SKM-1 treated with dmso at 0.1 percent for 144 hours (cell line): ENCODE measurements at regions not wholly inside any gene's neighbourhood (a gene's known extent, or its start where the extent isn't known, plus 50 kb on each side); places are given as distances from the start of the nearest gene placed in this dataset.

Experiments
- DNase-seq: peaks from one replicate; lab custom pipeline; 2025; ENCODE audit not compliant: unreplicated experiment; lab: John Stamatoyannopoulos, UW

DNA sequence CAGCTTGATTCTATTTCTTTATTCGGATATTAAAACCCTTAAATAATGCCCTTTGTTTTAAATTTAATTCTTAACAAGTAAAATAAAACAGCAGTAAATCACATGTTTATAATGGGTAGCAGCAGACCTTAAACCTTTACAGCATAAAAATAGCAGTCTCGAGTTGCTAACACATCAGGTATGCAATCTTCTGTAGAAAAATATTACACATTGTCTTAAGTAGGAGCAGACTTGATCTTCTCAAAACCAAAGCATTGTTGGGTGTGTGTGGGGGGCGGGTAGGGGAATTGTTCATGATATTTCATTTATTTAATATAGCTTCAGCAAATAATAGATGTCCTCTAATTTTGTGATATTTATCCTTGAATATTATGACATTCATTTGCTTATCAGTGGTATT lies 331.4 kb downstream of the PCDH7 start:
- no peak for DNase-seq

DNA sequence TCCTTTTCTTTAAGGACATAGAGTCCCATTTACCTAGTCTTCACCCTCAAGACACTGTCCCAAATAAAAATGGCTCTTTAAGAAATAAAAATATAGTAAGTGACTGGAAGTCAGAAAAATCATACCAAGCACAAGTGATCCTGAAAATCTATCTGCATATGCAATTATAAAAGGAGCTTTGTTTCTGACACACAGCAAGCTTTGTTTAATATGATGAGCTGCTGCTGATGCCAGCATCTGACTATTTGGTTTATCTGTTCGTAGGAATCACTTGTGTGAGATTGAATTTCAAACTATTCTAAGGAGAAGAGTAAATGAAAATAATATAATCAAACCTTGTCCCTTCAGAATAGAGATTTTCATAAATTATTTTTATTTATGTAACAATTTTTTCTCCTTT lies 332.4 kb downstream of the PCDH7 start:
- no peak for DNase-seq

- DNase-seq, result no peak
Measured at GRCh38 chr4:31053451-31053850, 333.3 kb downstream of the PCDH7 start.

GRCh38 chr4:31054295-31054694 lies 334.1 kb downstream of the PCDH7 start:
- DNase-seq, result no peak

DNA sequence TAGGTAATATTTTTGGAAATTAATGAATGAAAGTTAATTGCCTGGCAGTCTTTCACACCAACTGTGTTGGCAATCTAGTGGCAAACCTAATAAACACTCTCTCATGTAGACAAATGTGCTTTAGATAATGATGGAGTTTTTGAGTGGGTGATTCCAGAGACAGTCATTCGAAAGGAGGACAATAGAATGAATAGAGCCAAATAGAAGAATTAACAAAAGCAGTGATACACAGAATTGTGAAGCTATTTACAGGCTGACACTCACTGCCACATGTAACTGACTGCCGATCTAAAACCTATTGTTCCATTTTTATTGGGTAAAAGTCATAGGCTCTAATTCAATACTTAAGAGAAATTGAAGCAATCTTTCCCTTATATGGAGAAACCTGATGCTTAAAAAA lies 338.5 kb downstream of the PCDH7 start:
- no peak for DNase-seq

GRCh38 chr4:31059753-31060522 lies 339.8 kb downstream of the PCDH7 start:
- DNase-seq, result no peak

- DNase-seq, result no peak
Measured at GRCh38 chr4:31065086-31065485, 344.9 kb downstream of the PCDH7 start.

DNA sequence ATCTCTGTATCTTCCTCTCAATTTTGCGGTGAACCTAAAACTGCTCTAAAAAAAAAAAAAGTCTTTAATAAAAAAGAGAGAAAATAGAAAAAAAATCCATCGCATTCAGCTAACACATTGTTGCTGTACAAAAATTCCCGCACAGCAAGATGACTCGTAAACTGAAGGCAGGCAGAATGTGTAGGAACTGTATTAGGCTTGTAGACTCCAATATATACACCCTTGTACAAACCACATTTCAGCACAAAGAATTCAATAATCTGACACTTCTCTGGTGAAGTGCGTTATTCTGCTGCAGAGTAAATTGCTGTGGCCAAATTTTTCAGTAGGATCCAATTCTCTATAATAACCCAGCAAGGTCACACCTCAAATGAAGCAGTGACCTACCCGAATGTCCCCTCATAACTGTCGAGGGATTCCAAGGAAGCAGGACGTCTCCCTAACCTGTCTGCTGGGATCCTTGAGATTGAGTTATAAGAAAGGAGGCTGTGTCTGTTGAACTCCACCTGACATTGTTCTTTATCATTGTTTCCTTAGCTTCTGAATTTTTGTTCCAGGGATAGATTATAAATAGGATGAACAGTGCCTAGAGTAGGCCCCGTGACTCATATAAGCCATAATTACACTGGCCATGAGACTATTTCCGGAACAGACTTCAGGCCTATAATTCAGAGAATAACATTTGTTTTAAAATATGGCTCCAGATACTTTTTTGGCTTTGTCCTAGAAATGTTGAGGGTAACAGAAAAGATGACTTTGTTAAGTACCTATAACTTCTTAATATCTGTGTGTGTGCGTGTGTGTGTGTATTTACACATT lies 348.3 kb downstream of the PCDH7 start:
- no peak for DNase-seq

DNA sequence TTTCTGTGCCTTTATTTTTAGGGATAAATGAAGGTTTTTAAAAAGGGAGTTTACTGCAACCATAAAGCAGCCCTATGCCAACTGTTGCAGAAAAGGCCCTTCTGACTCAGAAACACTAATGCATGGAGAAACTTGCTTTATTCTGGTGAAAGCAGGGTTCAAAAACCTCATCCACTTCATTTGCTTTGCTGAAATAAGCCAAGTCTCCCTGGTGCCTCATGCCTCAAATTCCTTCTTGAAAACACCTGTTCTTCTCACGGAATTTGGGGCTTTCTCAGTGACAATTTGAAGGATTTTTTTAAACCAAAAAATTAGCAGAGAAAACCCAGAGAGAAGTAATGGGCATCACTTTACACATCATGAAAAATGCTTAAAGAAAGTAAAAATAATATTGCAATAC lies 349.0 kb downstream of the PCDH7 start:
- no peak for DNase-seq

DNA sequence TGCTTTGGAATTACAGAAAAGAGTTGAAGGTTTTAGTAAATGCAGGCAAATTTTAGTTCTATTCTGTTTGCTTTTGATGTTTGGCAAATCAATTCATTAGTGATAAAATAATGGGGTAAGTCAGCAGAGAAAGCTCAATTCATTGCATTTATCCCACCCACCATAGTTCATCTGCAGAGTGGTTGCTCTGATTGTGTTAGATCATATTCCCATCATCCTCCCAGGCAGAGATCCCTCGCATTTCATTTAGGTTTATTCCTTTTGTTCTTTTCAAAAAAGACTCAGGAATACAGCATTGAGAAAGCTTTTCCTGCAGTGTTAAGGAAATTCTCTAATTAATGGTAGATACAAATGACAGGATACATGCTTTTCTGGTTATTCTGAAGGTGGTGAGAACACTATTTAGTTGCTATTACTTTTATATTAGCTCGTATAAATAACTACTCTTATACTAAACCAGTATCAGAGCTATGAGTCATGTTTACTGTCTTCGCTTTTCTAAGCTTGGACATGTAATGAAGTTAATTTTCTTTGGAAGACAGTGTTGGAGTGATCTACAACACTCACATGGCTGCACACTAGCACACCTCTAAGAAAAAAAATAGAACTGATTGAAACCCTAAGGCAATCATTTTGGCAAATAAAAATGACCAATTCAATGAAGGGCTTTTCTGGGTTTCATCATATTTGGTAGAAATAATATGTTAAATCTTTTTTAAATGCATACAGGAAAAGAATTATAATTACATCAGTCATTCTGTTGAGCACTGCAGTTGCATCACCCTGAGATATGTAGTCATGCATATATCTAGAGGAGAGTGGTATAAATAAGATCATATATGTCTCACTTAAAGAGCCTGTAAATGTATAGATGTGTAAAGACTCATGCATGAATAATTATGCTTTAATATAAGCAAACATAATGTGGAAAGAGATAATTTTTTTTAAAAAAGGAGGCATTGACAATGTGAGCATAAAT lies 351.6 kb downstream of the PCDH7 start:
- no peak for DNase-seq

GRCh38 chr4:31075969-31076368 lies 355.8 kb downstream of the PCDH7 start:
- no peak for DNase-seq

- no peak for DNase-seq
Measured at GRCh38 chr4:31078661-31079060, 358.5 kb downstream of the PCDH7 start.

- no peak for DNase-seq
Measured at GRCh38 chr4:31080887-31081286, 360.7 kb downstream of the PCDH7 start.

DNA sequence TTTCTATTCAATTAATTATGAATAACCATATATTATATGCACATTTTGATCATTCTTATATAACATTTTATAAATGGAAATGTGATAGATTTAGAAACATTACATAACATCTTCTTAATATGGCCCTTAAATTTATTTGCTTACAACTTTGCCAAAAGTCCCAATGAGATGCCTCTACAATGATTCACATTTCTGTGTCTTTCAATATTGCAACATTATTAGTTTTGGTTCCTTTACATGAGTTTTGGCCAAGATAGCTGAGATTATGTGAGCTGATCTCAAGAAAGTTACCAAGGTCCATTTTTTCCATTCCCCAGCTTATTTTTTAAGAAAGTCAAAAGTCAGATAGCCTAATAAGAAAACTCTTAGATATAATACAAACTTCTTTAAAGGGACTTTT lies 361.2 kb downstream of the PCDH7 start:
- DNase-seq, result no peak

DNA sequence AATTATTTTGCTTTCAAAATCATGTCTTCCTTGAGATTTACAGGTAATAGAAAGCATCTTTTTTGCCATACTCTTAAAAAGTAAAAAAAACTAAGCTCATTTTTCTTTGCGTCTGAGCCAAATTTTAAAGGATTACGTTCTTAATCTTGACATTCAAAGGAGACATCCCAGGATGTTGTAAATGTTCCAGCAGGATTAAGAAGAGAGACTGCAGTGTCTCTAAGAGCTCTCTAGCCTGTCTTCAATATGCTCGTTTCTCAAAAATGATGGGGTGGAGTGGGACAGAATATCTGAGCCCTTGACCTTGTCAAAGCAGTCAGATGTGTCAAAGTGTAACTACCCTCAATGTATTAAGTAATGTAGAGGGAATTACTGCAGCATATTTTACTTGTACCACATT lies 363.3 kb downstream of the PCDH7 start:
- no peak for DNase-seq

GRCh38 chr4:31084806-31085416 lies 364.7 kb downstream of the PCDH7 start:
- DNase-seq, result no peak

DNA sequence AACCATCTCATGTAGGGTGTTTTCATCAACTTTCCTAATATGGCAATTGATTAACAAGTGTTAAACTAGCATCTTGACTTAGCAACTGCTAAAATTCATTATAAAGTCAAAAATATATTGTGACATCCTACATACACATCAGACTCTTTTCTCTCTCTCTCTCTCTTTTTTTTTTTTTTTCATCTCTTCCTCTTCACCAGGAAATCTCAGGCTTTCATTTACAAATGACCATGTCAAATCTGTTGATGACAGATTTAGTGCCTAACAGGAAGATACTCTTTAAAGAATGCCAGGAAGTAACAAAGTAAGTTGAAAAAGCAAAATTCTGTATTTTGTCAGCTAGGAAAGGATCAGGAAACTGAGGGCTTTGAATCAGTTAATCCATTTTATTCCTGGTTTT lies 365.5 kb downstream of the PCDH7 start:
- DNase-seq, result no peak

DNA sequence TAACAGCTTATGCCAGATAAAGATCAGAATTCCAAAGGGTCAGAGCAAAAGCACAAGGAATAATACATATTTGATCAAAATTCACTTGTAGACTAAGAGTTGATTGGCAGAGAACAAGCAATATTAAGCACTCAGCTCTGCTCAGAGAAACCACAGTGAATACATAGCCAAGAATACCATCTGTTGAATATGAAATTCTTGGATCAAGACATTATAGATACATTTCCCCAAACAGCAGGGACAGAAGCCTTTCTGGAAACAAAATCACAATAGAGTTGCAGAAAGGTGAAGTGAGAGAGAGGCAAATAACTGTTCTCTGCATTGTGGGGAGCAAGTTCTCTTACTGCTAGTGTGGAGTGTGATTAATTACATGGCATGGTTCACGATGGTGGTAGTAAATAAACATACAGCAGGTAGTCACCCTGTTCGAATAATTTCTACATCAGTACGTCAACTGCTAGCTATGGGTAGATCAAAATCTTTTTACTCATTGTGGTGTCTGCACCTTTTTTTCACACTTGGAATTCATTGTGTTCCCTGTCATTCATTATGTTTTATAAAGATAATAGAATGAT lies 366.7 kb downstream of the PCDH7 start:
- DNase-seq, result no peak

DNA sequence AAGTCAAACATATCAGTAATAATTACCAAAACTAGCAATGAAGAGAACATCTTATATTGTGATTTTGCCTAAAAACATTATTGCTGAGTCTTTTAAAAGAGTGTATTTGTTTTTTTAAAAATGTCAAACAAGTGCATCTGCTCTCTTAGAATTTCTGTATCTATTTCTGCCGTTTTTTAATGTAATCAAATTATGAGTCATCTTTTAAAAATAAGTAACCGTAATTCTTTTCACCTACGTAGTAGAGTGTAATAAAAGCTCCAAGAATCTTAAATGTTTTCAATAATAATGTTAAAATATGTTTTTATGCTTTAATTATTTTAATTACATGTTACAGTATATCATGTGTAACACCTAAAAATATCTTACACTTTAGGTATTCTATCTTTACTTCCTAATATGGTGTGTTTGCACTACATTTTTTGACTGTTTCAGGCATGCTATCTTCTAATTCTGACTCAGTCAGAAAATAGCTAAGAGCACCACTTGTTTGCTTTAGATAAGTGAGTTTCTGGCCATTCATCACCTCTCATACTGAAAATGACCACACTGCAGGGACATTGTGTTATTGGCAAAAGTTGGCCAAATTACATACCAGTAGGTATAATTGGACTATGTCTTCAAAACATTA lies 368.5 kb downstream of the PCDH7 start:
- DNase-seq, result no peak

DNA sequence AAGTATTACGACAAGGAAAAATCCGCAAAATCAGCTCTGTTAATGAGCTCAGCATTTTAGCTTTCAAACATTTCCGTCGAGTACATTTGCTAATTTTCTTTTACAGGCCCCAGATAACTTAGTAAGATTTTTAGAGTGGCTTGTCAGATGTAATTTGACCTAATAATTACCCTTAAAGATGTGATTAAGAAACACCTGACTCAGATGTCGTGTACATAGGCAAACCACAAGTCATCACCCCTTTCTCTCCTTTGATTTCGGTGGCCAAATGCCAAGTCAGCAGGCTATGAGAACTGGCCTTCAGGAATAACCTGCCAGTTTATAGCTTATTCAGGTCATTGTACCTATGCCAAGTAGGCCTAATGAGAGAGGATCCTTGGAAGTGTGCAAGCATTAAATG lies 369.6 kb downstream of the PCDH7 start:
- DNase-seq, result no peak
